ENCODE measurements at regions not wholly inside any gene's neighbourhood (a gene's known extent, or its start where the extent isn't known, plus 50 kb on each side); places are given as distances from the start of the nearest gene placed in this dataset.

- no peak for TF ChIP-seq CTCF (IDR thresholded peaks at IDR 0.05; ENCODE audit: insufficient read depth, low read length, missing control alignments)
- DNase-seq (ENCODE audit: low read depth, low spot score), result no peak
- H3K4me3 ChIP-seq (ENCODE audit: low read depth, low read length), result no peak overlapping the region
- POLR2A ChIA-PET, result no interaction called here
- CTCF ChIA-PET, result no interaction called here
Observed at GRCh38 chr10:52673468-52673867, 99.1 kb downstream of the MBL2 start.

DNA sequence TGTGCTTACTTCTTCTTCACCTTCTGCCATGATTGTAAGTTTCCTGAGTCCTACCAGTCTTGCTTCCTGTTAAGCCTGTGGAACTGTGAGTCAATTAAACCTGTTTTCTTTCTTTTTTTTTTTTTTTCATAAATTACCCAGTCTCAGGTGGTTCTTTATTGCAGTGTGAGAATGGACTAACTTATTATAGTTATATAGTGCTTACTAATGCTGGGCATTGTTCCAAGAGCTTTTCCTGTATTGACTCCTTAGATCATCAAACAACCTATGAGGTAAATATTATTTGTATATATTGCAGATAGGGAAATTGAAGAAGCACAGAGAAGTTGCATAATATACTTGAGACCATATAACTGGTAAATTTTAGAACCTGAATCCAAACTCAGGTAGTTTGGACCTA, 98.1 kb downstream of the MBL2 start:
- no peak overlapping the region for H3K4me3 ChIP-seq (ENCODE audit: low read depth, low read length)
- TF ChIP-seq CTCF (IDR thresholded peaks at IDR 0.05; ENCODE audit: insufficient read depth, low read length, missing control alignments), result no peak
- no peak for DNase-seq (ENCODE audit: low read depth, low spot score)
- ChIA-PET CTCF (interaction anchor here (0.8 to 3.7 kb wide), 4 partner anchors 30 to 105 kb away, joined by 3 to 14 read pairs (median 4); no protein-coding TSS in a partner anchor), POLR2A (no interaction called here)

DNA sequence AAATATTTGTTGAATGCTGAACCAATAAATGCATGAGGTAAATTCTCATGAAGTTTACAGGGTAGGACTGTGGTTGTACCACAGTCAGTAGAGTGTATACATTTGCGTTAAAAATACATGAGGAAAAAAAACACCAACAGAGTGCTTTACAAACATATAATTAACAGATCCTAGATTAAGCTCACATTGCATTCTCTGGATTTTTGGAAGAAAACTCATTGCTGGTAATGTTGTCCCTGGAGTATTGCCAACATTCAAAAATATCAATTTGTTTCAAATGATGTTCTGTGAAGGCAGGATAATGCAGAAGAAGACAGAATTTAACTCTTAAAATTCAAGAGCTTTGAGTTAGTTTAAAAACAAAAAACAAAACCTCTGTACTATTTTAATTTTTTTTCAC, 95.5 kb downstream of the MBL2 start:
- no peak overlapping the region for H3K4me3 ChIP-seq (ENCODE audit: low read depth, low read length)
- no peak for DNase-seq (ENCODE audit: low read depth, low spot score)
- no peak for TF ChIP-seq CTCF (IDR thresholded peaks at IDR 0.05; ENCODE audit: insufficient read depth, low read length, missing control alignments)
- POLR2A ChIA-PET, result no interaction called here
- CTCF ChIA-PET, result interaction anchor here (1.2 to 3.7 kb wide), 5 partner anchors 11 to 369 kb away, joined by 3 to 14 read pairs (median 5); no protein-coding TSS in a partner anchor

DNA sequence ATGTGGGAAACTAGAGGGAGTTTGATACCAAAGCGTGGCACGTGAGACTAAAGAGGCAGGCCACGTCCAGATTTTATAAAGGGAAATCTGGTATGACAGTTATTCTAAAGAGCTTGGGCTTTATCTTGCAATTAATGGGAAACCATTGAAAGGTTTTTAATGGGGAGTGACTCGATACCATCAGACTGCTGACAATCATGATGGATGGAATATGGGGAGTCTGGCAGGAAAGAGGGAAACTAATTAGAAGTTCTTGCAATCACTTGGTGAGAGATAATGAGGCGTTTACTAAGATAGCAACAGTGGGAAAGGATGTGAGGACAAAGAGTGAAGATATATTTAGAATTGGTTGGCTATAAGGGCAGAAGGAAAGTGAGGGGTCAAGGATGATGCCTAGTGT, 94.0 kb downstream of the MBL2 start:
- CTCF ChIA-PET, result interaction anchor here (3.7 kb wide), 1 partner anchor 371 kb away, joined by 9 read pairs; no protein-coding TSS in a partner anchor
- POLR2A ChIA-PET, result no interaction called here
- no peak for TF ChIP-seq CTCF (IDR thresholded peaks at IDR 0.05; ENCODE audit: insufficient read depth, low read length, missing control alignments)
- no peak for DNase-seq (ENCODE audit: low read depth, low spot score)
- H3K4me3 ChIP-seq (ENCODE audit: low read depth, low read length), result no peak overlapping the region

- POLR2A ChIA-PET, result no interaction called here
- no peak overlapping the region for H3K4me3 ChIP-seq (ENCODE audit: low read depth, low read length)
- no peak for DNase-seq (ENCODE audit: low read depth, low spot score)
- TF ChIP-seq CTCF (IDR thresholded peaks at IDR 0.05; ENCODE audit: insufficient read depth, low read length, missing control alignments), result no peak
- CTCF ChIA-PET, result no interaction called here
Observed at GRCh38 chr10:52679117-52679516, 93.5 kb downstream of the MBL2 start.

GRCh38 chr10:52682766-52683165, 89.8 kb downstream of the MBL2 start:
- DNase-seq (ENCODE audit: low read depth, low spot score), result no peak
- ChIA-PET CTCF (interaction anchor here (2.2 kb wide), 1 partner anchor 97 kb away, joined by 6 read pairs; no protein-coding TSS in a partner anchor), POLR2A (no interaction called here)
- H3K4me3 ChIP-seq (ENCODE audit: low read depth, low read length), result no peak overlapping the region
- TF ChIP-seq CTCF (IDR thresholded peaks at IDR 0.05; ENCODE audit: insufficient read depth, low read length, missing control alignments), result no peak
